ENCODE measurements at regions not wholly inside any gene's neighbourhood (a gene's known extent, or its start where the extent isn't known, plus 50 kb on each side); places are given as distances from the start of the nearest gene placed in this dataset.

DNA sequence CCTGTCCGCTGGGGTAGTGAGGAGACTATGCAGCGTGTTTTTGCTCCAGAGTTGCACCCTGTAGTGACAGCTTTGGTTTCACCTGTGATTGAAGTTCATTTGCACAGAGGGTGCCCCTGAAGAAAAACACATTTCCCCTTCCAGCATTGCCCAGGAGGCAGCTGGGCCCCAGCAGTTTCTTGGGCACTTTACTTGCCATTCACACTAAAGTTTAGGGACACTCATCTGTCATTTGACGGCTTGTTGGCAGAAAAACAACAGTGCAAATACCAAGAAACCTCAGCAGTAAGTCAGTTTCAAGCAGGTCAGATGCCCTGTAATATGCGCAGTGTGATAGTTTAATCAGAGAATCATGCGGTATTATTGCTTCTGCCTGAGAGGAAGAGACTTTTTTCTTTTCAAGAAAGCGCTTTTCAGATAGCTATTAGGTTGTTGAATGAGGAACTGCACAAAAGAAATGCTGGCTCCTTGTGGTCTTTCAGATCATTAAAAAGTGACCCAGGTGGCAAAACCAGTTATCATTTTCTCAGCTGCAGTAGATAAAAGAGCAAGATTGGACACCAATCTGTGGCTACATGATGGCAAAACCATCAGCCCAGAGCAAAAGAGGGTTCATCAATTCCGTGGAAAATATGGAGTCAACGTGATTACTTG lies 136.2 kb upstream of the PUM3 start:
- DNase-seq, result no peak

DNA sequence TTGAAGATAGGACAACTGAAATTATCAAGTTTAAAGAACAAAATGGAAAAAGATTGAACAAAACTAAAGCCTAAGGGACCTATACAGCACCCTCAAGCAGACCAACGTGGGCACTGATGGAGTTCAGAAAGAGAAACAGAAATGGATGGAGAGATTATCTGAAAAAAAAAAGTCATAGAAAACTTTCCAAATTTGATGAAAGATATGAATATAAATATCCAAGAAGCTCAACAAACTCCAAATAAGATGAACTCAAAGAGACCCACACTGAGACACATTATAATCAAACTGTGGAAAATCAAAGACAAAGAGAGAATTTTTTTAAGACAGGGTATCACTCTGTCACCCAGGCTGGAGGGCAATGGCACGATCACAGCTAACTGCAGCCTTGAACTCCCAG lies 128.6 kb upstream of the PUM3 start:
- DNase-seq, result no peak

DNA sequence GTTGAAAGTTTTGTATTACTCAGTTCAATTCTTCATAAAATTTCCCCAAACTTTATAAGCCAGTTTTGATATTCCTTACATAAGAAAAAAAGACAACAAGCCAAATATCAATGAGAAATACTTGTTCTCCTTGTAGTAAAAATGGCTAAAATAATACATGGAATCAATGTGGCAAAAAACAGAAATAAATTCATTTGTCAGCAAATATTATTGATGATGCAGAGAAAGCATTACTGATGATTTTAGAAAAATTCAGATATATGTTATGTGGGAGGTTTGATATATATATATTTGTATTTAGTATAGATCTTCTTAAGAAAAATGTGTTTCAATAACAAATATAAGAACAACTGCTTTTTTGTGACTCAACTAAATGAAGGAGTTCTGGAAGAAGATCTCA lies 127.0 kb upstream of the PUM3 start:
- DNase-seq, result no peak

DNA sequence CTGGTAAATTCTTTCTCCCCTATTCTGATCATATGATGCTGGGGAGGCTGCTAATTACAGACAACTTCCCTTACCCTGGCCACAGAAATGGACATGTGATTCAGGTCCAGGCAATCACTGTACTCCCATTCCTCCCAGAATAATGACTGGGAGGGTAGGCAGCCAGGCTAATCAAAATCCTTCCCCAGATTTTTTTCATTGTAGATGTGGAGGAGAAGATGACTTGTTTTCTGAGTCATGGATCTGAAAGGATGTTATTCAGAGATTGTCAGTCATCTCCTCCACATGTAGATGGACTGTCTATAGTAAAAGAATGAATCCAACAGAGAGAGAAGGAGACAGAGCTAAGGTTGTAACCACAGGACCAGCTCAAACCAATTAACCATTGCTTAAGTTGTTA lies 123.9 kb upstream of the PUM3 start:
- no peak for DNase-seq

DNA sequence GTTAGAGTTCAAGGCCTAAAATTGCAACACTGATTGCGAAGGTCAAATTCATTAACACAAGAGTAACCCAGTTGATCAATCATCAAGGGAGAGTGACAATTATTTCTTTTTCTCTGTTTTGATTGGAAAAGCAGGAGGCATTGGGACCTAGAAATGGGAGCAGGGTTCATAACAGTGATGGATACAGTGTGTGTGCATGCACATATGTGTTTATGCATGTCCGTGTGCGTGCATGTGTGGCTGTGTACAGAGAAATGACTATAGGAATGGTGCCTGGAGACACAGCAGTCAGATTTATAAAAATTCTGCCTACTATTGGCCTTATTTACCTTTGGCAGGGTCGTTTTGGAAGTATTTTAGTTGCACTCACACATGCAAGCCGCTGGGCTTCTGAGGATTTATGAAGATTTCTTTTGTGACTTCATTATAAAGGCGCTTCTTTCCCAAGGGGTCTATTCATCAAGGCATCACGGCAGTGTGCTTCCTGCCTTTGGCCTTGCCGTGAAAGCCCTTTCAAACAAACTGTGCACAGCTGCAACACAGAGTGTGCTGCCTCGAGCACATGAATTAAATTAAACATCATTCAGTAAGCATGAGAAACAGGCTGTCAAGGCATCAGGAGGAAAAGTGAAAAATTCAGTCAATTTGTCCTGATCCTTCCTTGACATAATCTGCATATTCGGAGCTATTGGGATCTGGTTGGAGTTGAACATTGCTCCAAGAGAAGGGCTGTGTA lies 122.8 kb upstream of the PUM3 start:
- DNase-seq, result no peak

DNA sequence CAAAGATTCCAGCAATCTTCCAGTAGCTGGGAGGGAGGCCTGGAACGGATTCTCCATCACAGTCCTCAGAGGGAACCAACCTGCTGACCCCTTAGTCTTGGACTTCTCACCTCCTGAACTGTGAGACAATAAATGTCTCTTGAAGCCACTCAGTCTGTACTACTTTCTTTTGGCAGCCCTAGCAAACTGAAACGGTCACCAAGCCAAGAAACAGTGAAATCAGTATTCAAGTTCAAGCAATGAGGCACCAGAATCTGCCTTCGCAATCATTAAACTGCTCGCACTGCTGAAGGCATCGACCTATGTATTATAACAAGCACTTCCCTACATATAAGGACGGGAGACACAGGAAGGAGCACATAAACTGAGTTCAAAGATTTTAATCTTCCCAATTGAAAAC lies 120.6 kb upstream of the PUM3 start:
- DNase-seq, result no peak

DNA sequence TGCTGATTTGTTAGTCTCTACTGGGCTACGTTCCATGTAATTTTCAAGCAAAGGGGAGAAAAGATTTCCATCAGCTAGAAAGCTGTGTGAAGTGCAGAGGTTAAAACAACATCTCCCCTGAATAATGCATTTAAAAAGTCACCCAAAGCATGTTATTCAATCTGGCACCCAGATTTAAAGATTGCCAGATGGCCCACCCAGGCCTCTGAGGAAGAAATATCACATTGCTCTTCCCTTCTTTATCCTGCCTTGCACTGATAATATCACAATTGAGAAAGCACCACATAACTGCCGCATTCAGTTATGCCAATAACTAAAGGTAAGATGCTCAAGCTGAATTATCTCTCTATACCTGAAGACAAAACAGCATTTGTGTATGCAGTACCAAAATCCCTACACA lies 119.4 kb upstream of the PUM3 start:
- DNase-seq, result no peak

DNA sequence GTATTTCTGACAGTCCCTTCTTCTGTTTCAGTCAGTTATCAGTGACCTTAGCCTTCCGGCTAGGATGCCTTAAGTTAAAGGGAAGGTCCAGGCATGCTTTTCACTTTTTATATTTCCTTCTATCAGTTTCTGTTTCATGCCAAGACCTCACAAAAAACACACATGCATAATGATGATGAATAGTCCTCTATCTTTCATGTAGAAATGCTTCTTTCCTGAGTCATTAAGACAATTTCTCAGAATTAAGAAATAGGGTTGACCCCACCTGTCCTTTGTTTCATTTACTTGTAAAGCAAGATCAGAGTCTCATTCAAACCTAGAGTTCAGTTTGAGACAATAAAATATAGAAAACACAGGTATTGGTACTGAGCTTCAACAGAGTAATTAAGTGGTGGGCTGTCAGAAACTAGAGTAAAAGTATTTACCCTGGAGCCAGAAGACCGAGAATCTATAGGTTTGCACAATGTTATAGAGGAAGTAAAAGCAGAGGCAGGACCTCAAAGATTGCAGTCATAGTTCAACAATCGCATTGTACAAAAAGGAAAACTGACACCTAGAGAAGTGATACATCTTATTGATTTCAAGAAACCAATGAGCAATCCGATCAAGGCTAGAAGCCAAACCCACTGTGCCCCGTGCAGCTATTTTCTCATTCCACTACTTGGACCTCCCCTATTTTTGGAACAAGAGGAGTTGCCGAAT lies 118.7 kb upstream of the PUM3 start:
- no peak for DNase-seq

DNA sequence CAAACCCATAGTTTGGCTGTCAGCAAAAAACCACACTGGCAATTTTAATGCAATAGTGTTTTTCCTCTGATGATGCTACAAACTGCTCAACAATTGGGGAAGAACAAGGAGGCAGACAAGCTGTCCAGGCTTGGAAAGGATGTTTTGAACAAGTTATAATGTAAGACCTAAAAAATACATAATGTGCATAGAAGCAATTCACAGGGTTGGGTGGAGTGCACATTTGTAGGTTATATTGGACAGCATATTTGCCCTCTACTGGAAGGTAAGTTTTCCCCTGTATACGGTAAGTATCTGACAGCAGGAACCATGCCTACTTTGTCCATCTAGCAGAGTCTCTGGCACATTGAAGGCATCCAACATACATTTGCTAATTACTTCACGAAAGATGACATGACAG lies 114.3 kb upstream of the PUM3 start:
- no peak for DNase-seq

DNA sequence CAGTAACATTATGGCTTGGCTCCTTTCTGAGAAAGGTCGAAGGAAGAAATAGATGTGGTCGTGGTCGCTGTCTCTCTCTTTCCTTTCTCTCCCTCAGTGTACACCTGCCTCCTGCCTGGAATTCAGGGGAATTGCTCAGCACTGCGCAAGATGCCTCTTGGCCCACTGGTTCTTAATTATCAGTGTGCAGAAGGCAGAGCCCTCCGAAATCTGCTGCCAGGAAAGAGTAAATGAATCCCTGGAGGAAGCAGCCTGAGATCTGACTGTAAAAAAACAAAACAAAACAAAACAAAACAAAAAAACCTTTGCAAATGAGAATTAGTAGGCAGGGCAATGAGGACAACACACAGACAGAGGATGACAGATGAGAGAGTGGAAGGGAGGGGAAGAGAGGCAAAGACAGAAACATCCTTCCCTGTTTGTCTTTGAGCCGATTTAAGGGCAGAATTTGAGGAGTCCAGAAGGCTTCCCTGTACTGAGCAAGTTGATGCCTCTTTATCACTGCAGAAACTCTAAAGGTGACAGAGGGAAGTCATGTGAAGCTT lies 113.8 kb upstream of the PUM3 start:
- DNase-seq, result no peak

DNA sequence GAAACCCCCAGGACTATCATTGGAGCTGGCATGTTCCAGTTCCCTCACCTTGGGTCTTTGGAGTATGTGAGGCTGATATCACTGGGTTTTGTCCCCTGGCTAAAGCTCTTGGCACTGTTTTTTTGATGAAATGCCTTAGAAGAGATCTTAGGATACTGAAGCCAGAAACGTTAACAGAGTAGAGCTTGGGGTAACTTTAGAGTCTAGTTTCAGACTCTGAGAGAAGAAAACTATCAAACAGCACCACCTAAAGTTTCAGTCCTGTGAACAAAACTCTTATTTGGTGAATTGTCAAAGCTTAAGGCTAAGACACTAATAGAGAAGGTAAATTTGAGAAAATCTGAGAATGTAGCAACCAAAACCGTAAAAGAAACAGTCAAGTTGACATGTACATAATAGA lies 111.7 kb upstream of the PUM3 start:
- DNase-seq, result no peak

DNA sequence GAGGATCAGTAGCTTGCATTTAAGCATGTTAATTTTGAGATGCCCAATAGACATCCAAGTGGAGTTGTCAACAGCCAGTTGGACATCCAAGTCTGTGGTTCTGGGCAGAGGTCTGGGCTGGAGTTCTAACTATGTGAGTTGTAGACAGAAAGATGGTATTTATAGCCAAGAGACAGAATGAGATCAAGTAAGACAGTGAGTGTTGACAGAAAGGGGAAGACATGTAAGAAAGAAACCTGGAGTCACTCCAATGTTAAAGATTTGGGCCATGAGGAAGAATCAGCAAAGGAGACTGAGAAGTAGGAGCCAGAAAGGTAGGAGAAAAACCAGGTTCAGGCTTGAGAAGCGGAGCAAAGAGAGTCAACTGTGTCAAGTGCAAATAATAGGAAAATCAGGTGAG lies 95.5 kb upstream of the PUM3 start:
- no peak for DNase-seq

DNA sequence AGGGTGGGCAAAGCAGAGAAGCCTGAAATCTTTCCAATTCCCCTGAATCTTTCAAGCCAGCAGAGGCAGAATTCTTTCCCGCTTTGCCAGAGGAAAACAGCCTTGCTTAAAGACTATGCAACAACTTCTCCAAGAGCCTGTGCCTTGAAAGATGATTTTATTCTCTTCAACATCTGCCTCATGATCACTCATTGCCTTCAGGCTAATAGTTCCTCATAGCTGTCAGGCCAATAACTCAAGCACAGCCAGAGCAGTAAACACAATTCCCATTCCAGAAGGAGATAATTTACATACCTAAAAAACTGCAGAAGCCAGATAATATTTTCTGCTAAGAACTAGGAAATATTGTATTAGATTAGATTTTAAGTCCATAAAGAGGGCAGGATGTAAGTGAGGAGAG lies 92.3 kb upstream of the PUM3 start:
- no peak for DNase-seq

DNA sequence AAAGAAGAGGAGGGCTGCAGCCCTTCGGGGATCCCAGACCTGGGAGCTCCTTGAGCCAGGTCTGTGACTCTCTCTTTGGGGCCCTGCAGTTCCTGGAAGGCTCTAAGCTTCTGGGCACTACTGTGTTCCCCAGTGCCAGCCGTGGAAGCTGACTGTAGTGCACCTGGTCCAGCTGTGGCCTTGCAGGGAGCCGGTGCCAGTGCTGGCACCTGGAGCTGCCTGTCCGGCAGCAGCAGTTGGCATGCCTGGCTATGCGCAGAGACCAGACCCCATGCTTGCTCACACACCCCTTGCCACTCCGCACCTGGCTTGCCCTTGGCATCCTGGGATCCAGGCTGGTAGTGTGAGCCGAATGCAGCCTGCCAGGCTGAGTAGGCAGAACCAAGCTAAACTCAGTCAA lies 91.0 kb upstream of the PUM3 start:
- DNase-seq, result no peak

DNA sequence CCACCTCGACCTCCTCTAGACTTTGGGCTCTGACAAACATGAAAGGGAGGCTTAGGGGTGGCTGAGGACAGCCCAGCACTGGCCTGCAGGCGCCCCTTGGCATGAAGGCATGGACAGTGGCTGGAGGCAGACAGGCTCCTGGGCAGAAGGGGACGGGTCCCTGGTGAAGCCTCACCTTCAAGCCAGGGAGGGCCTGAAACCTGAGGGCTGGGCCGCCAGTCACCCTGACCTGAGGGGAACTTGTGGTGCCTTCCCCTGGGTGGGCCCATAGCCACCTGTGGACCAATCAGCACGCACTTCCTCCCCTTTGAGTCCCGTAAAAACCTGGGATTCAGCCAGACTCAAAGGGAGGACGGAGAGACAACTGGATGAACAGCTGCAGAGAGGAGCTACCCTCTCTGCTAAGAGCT lies 90.4 kb upstream of the PUM3 start:
- DNase-seq, result no peak

DNA sequence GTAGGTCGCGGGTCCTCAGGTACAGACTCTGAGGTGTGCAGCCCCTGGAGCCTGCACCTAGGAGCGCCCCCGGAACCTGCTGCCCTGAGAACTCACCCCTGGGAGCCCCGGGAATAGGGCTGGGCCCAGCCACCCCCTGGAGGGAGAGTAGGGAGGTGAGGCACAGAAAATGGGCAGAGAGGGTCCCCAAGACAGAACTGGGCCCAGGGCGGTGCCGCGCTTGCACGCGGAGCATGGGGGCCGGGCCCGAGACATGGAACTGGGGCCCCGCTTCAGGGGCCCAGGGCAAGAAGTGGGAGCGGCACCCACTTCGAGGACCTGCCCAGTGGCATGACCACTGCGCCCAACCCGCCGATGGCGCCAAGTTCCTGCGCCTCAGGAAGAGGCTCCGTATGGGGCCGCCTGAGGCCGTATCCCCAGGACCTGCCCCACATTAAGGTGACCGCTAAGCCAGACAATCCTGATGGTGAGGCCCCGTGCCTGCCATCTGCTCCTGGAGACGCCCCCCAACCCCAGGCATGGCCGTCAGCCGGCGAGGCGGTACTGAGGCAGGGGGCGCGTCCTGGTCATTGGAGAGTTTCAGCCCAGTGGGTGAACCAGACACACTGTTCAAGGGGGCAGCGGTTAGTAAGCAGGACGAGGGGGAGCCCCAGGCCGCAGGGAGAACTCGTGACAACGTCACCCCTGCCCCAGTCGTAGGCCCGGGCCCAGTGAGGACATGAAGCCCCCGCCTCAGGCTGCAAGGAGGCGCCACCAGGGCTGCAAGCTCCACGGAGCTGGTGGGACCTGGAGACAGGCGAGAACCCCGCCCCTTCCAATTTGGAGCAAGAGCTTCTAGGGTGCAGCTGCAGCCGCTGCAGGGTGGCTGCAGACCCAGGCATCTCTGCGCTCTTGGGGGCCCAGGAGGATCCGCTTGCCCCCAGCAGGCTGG lies 89.5 kb upstream of the PUM3 start:
- DNase-seq, result no peak

DNA sequence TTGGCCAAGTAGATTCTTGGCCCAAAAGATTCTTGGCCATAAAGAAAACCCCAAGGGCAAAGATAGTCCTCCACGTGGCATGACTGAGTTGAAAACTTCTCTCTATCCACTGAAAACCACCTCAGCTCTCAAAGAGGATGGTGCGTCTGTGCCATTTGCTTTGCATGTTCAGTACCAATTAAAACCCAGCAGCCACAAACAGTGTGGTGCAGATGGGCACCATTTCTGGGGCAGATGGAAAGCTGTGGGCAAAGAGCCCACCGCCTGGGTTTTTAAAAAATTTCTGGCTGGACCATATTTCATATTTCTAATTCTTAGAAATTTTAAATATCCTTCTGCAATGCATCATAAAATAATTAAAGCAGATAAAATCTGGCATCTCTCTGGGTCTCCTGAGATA lies 84.5 kb upstream of the PUM3 start:
- DNase-seq, result no peak

DNA sequence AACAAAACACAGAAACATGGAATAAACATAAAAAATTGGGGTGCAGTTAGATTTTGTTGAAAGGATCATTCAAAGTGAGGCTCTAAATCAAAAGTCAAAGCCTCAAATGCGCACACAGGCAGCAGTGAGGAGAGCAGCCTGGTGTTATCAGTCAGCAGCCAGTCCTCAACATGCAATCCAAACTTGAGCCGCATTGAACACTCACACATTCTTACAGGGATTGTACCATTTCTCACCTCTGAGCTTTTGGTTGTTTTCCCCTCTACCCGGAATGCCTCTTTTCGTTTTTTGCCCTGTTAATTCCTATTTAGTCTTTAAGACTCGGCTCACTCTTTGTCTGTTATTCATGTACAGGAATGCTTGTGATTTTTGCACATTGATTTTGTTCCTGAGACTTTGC lies 81.1 kb upstream of the PUM3 start:
- DNase-seq, result no peak

DNA sequence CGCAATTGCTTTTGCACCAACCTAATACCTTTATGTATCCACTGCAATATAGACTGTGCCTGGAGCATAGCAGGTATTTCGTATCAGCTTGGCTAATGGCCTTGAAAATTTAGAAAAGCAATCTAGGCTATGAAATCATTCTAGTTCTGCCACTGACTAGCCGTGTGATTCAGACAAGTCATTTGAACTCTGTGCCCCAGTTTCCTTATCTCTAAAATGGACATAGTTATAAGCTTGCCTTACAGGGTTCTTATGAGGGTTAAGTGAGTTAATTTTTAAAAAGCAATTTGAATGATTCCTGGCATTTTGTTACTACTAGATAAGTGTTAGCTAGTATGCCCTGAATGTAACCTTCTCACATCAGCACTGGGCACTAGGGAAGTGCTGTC lies 80.5 kb upstream of the PUM3 start:
- DNase-seq, result no peak

DNA sequence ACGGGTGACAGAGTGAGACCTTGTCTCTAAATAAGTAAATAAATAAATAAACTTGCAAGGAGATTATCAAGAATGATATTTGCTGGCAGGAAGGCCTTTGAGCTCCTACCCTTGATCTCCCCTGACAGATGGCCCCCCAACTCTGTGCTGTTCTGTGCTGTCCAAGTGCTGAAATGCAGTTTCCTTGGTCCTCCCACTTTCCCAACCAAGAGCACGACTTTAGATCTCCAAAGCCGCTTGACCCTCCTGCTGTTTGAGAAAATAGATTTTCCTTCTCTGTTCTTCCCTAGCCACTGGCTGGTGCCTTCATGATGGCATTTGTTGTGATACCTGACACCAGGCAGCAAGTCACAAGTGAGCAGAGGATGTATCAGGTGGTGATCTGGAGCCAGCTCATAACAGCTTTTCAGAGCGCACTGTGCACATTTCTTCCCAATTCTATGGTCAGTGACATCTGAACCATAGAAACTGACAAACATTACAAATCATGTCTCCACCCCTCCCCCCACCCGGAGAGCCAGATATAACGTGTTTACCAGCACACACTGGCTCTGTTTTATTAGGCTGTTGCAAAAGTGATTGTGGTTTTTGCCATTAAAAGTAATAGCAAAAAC lies 80.0 kb upstream of the PUM3 start:
- peak in 1 of 2 experiments; percentile 21 for DNase-seq

DNA sequence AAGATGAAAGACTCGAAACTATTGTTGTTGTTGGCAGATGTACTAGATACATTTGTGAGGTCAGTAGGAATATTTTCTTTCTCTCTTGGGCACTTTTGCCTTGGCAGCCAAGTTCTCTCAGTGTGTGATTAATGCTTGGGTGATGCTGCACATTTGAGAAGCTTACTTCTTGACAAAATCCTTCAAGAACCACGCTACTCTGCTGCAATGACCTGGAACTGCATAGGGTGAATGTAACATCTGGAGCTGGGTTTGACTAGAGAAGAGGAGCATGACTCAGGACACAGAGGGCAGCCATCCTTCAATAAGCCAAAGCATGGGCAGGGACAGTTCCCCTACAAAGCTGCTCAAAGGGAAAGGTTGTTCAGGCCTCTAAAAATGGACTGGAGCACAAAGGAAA lies 75.5 kb upstream of the PUM3 start:
- no peak for DNase-seq

DNA sequence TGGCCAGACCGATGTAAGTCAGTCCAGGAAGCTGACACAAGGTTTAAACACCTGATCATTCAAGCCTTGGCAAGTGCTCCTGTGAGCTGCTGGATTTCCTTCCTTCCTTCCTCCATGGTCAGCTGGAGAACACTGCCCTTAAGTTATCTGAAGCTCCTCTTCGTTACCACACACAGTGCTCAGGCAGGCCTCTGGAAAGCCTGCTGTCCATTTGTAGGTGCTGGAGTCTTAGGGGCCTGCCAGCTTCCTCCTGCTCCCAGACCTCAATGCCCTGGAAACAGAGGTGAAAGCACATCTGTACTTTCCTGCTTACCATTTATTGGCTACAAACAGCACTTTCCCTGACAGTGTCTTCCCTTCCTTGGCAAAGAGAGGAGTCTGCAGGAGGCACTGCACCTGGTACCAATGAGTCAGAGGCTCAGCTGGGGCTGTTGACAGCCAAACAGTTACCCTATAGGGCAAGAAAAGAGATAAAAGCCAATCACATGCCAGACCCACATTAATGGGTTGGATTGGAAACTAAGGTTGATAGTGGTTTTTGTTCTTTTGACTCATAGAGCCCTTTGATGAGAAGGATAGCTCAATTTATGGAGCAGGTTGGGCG lies 72.6 kb upstream of the PUM3 start:
- no peak for DNase-seq

Measured in NCI-H526 (cell line).